Activated T-cell treated with anti-CD3 and anti-CD28 coated beads, Interleukin-2, amount 50 U/mL, for 4 hours (primary cell): ENCODE measurements at regions not wholly inside any gene's neighbourhood (a gene's known extent, or its start where the extent isn't known, plus 50 kb on each side); places are given as distances from the start of the nearest gene placed in this dataset.
"Not testable (repeated sequence)": the region's sequence is repeated elsewhere in the genome, so short reads cannot be mapped to it uniquely, and the experiment has no call there.

Experiments used
- ATAC-seq, 2 donors: fragments of 200-7000 bp; cut with Tn5 transposase; one replicate each; pipeline ENCODE4 v1.10.0; 2021
- DNase-seq: peaks from one replicate; pipeline ENCODE4 v3.0.0-alpha.2; 2020
- H3K27me3 Mint-ChIP-seq: one replicate; pipeline ENCODE4 v1.8.0; 2021; ENCODE audit warnings: low read depth, mixed read lengths
- H3K36me3 Mint-ChIP-seq: one replicate; pipeline ENCODE4 v1.8.0; 2022; ENCODE audit warnings: mixed read lengths; ENCODE audit not compliant: insufficient read depth
- H3K4me1 Mint-ChIP-seq: one replicate; pipeline ENCODE4 v1.8.0; 2021; ENCODE audit warnings: low read depth, mixed read lengths
- H3K4me3 Mint-ChIP-seq: one replicate; pipeline ENCODE4 v1.8.0; 2021; ENCODE audit warnings: mild to moderate bottlenecking, moderate library complexity, mixed read lengths
- H3K9me3 Mint-ChIP-seq: one replicate; pipeline ENCODE4 v1.8.0; 2021; ENCODE audit warnings: mixed read lengths

GRCh38 chr10:26621243-26621888 lies 76.1 kb upstream of the PDSS1 start:
- no peak for ATAC-seq
- Mint-ChIP-seq H3K4me3 (no peak overlapping the region), H3K36me3 (no peaks in the 10 kb centered on the region), H3K27me3 (peaks cover 28% of the 10 kb centered on the region), H3K9me3 (no peaks in the 10 kb centered on the region), H3K4me1 (peaks cover 3% of the 10 kb centered on the region)
- no peak for DNase-seq

- ATAC-seq (peak; percentile 78 to 79), DNase-seq (no peak)
- Mint-ChIP-seq H3K36me3 (no peaks in the 10 kb centered on the region), H3K9me3 (no peaks in the 10 kb centered on the region), H3K4me1 (peaks cover 3% of the 10 kb centered on the region), H3K27me3 (peaks cover 32% of the 10 kb centered on the region), H3K4me3 (no peak overlapping the region)
These were observed 75.4 kb upstream of the PDSS1 start for GRCh38 chr10:26621889-26622711.

GRCh38 chr10:26622891-26623290 lies 74.6 kb upstream of the PDSS1 start:
- no peaks in the 10 kb centered on the region for H3K9me3 Mint-ChIP-seq
- peaks cover 37% of the 10 kb centered on the region for H3K27me3 Mint-ChIP-seq
- ATAC-seq (no peak), DNase-seq (no peak)
- H3K4me3 Mint-ChIP-seq: no peak overlapping the region
- peaks cover 3% of the 10 kb centered on the region for H3K4me1 Mint-ChIP-seq
- H3K36me3 Mint-ChIP-seq: no peaks in the 10 kb centered on the region

GRCh38 chr10:26624006-26624405 lies 73.5 kb upstream of the PDSS1 start:
- DNase-seq (no peak), ATAC-seq (no peak)
- H3K4me1 Mint-ChIP-seq: peaks cover 3% of the 10 kb centered on the region
- no peak overlapping the region for H3K4me3 Mint-ChIP-seq
- peaks cover 40% of the 10 kb centered on the region for H3K27me3 Mint-ChIP-seq
- no peaks in the 10 kb centered on the region for H3K36me3 Mint-ChIP-seq
- H3K9me3 Mint-ChIP-seq: no peaks in the 10 kb centered on the region

GRCh38 chr10:26626066-26626465 lies 71.4 kb upstream of the PDSS1 start:
- peaks cover 46% of the 10 kb centered on the region for H3K27me3 Mint-ChIP-seq

GRCh38 chr10:26627324-26627723 lies 70.2 kb upstream of the PDSS1 start:
- no peak for ATAC-seq
- Mint-ChIP-seq H3K4me1 (peaks cover 3% of the 10 kb centered on the region), H3K9me3 (no peaks in the 10 kb centered on the region), H3K27me3 (peaks cover 46% of the 10 kb centered on the region), H3K4me3 (no peak overlapping the region), H3K36me3 (no peaks in the 10 kb centered on the region)
- no peak for DNase-seq

More at GRCh38 chr10:26626066-26626465, 71.4 kb upstream of the PDSS1 start:
- ATAC-seq: no peak
- Mint-ChIP-seq H3K4me3 (no peak overlapping the region), H3K9me3 (no peaks in the 10 kb centered on the region), H3K36me3 (no peaks in the 10 kb centered on the region), H3K4me1 (peaks cover 3% of the 10 kb centered on the region)
- no peak for DNase-seq

- DNase-seq (no peak), ATAC-seq (no peak)
- no peaks in the 10 kb centered on the region for H3K9me3 Mint-ChIP-seq
- H3K27me3 Mint-ChIP-seq: peaks cover 41% of the 10 kb centered on the region
- H3K4me3 Mint-ChIP-seq: no peak overlapping the region
- peaks cover 3% of the 10 kb centered on the region for H3K4me1 Mint-ChIP-seq
- H3K36me3 Mint-ChIP-seq: no peaks in the 10 kb centered on the region
These were observed 69.1 kb upstream of the PDSS1 start for GRCh38 chr10:26628395-26628794.

- H3K9me3 Mint-ChIP-seq, H3K4me3 Mint-ChIP-seq, H3K4me1 Mint-ChIP-seq, H3K36me3 Mint-ChIP-seq, DNase-seq, ATAC-seq: not testable (repeated sequence)
- peaks cover 13% of the 10 kb centered on the region for H3K27me3 Mint-ChIP-seq
These were observed 65.3 kb upstream of the PDSS1 start for GRCh38 chr10:26632171-26632570.

GRCh38 chr10:26634111-26634510 lies 63.4 kb upstream of the PDSS1 start:
- H3K9me3 Mint-ChIP-seq, ATAC-seq, H3K4me3 Mint-ChIP-seq, H3K4me1 Mint-ChIP-seq, DNase-seq, H3K27me3 Mint-ChIP-seq, H3K36me3 Mint-ChIP-seq: not testable (repeated sequence)

GRCh38 chr10:26637521-26638275 lies 59.8 kb upstream of the PDSS1 start:
- no peak for DNase-seq
- Mint-ChIP-seq H3K27me3 (no peaks in the 10 kb centered on the region), H3K4me3 (no peak overlapping the region), H3K4me1 (no peaks in the 10 kb centered on the region), H3K36me3 (no peaks in the 10 kb centered on the region), H3K9me3 (no peaks in the 10 kb centered on the region)
- ATAC-seq: no peak

- Mint-ChIP-seq H3K9me3 (no peaks in the 10 kb centered on the region), H3K4me3 (no peak overlapping the region), H3K4me1 (no peaks in the 10 kb centered on the region), H3K36me3 (no peaks in the 10 kb centered on the region), H3K27me3 (no peaks in the 10 kb centered on the region)
- no peak for DNase-seq
- ATAC-seq: no peak
These were observed 57.1 kb upstream of the PDSS1 start for GRCh38 chr10:26640391-26640790.

GRCh38 chr10:26642896-26643653 lies 54.4 kb upstream of the PDSS1 start:
- DNase-seq (no peak), ATAC-seq (no peak)
- H3K27me3 Mint-ChIP-seq: no peaks in the 10 kb centered on the region
- no peaks in the 10 kb centered on the region for H3K9me3 Mint-ChIP-seq
- H3K4me3 Mint-ChIP-seq: no peak overlapping the region
- no peaks in the 10 kb centered on the region for H3K4me1 Mint-ChIP-seq
- H3K36me3 Mint-ChIP-seq: no peaks in the 10 kb centered on the region

GRCh38 chr10:26647602-26648244 lies 49.8 kb upstream of the PDSS1 start:
- Mint-ChIP-seq H3K36me3 (no peaks in the 10 kb centered on the region), H3K4me3 (no peak overlapping the region)
- ATAC-seq: no peak

More at GRCh38 chr10:26647602-26648244, 49.8 kb upstream of the PDSS1 start:
- no peaks in the 10 kb centered on the region for H3K9me3 Mint-ChIP-seq
- H3K27me3 Mint-ChIP-seq: peaks cover 6% of the 10 kb centered on the region
- H3K4me1 Mint-ChIP-seq: no peaks in the 10 kb centered on the region
- DNase-seq: no peak
